ENCODE measurements at regions not wholly inside any gene's neighbourhood (a gene's known extent, or its start where the extent isn't known, plus 50 kb on each side); places are given as distances from the start of the nearest gene placed in this dataset.

GRCh38 chr16:86297866-86298757, 212.2 kb upstream of the FOXF1 start:
- TF ChIP-seq EP300 (IDR thresholded peaks at IDR 0.05; ENCODE audit: borderline replicate concordance): no peak
- no peak for TF ChIP-seq MAX (IDR thresholded peaks at IDR 0.05)
- TF ChIP-seq EGR1 (IDR thresholded peaks at IDR 0.05): no peak
- no peak for TF ChIP-seq CREB1 (IDR thresholded peaks at IDR 0.05; ENCODE audit: low read depth)
- no peak for TF ChIP-seq REST (IDR thresholded peaks at IDR 0.05; ENCODE audit: low read depth)

Measured in Ishikawa (cell line).